HepG2 (cell line): ENCODE measurements at regions not wholly inside any gene's neighbourhood (a gene's known extent, or its start where the extent isn't known, plus 50 kb on each side); places are given as distances from the start of the nearest gene placed in this dataset.

Experiments used
- ATAC-seq: fragments of 200-7000 bp; cut with Tn5 transposase; 3 replicates; pipeline ENCODE4 v1.9.1; 2020; ENCODE audit warnings: mild to moderate bottlenecking, moderate library complexity
- BruUV-seq: library from RNA; stranded (reverse); fragments of 400-500 nt; replicated peaks from 2 replicates; lab custom pipeline; 2021; lab: Mats Ljungman, UMichigan
- CTCF ChIA-PET: fragments of 300-600 bp; formaldehyde crosslinking; extraction: SDS; loops from one replicate; lab custom pipeline; 2021; ENCODE audit warnings: low total read pairs, inconsistent platforms, low intra/inter-chr PET ratio; lab: Yijun Ruan, JAX
- POLR2A ChIA-PET: fragments of 350-600 bp; sonication (Branson Sonifier 250); formaldehyde crosslinking; loops from one replicate; lab custom pipeline; 2020; ENCODE audit warnings: antibody characterized with exemption, inconsistent platforms; lab: Yijun Ruan, JAX
- DNase-seq: peaks from one replicate; pipeline ENCODE4 v3.0.0-alpha.2; 2015; ENCODE audit warnings: low spot score
- FAIRE-seq: peaks from 3 replicates; lab custom pipeline; 2011; peaks lifted over from hg19 to GRCh38; lab: Jason Lieb, UNC
- H2AFZ ChIP-seq: one replicate; pipeline ENCODE4 v1.6.1; 2011; ENCODE audit warnings: low read length, inconsistent platforms
- H3K27ac ChIP-seq: fragments of 300-600 bp; 3 replicates; pipeline ENCODE4 v1.8.0; 2011; ENCODE audit warnings: mixed run types, mild to moderate bottlenecking, mixed read lengths, low read length, inconsistent platforms; ENCODE audit not compliant: insufficient read depth; ENCODE audit errors: extremely low read length
- H3K27me3 ChIP-seq, 2 experiments: fragments of 200-600 bp in 1 of 2; 2 replicates in 1 of 2; 3 replicates in 1 of 2; pipeline versions ENCODE4 v1.6.0 to v1.8.0; 2011; ENCODE audit warnings: low read length in 2 of 2, mild to moderate bottlenecking in 2 of 2, moderate library complexity in 2 of 2, inconsistent platforms in 1 of 2; ENCODE audit not compliant: insufficient read depth in 2 of 2, control insufficient read depth in 1 of 2
- H3K36me3 ChIP-seq, 2 experiments: fragments of 200-600 bp in 1 of 2; replicated peaks in 1 of 2; 2 replicates in 1 of 2; 3 replicates in 1 of 2; pipeline versions ENCODE4 v1.5.1 to v1.8.0; 2011; ENCODE audit warnings: low read length in 2 of 2, inconsistent platforms in 1 of 2; ENCODE audit not compliant: insufficient read depth in 2 of 2, control insufficient read depth in 1 of 2
- H3K4me1 ChIP-seq: 2 replicates; pipeline ENCODE4 v1.5.1; 2012; ENCODE audit warnings: low read length, inconsistent platforms; ENCODE audit not compliant: insufficient read depth
- H3K4me2 ChIP-seq: 2 replicates; pipeline ENCODE4 v1.6.0; 2011; ENCODE audit warnings: low read depth, low read length, inconsistent platforms
- H3K4me3 ChIP-seq, 3 experiments: fragments of 200-600 bp in 1 of 3; sonication (generic), shearing (Covaris generic) in 1 of 3; replicated peaks in 1 of 3; 2 replicates each; pipeline ENCODE4 v1.5.1; 2011 to 2016; ENCODE audit warnings: low read length in 3 of 3, inconsistent platforms in 2 of 3, low read depth in 2 of 3, mild to moderate bottlenecking in 2 of 3, control low read depth in 1 of 3, mixed read lengths in 1 of 3; ENCODE audit not compliant: insufficient read depth in 1 of 3
- H3K79me2 ChIP-seq: one replicate; pipeline ENCODE4 v1.6.1; 2011; ENCODE audit warnings: low read length, inconsistent platforms; ENCODE audit not compliant: insufficient read depth
- H3K9ac ChIP-seq: 2 replicates; pipeline ENCODE4 v1.6.0; 2011; ENCODE audit warnings: mild to moderate bottlenecking, low read depth, low read length, inconsistent platforms; ENCODE audit not compliant: insufficient read depth
- H3K9me3 ChIP-seq: 2 replicates; pipeline ENCODE4 v1.5.1; 2012; ENCODE audit warnings: mild to moderate bottlenecking, low read length
- H4K20me1 ChIP-seq: 2 replicates; pipeline ENCODE4 v1.6.0; 2011; ENCODE audit warnings: inconsistent platforms, mild to moderate bottlenecking, low read length, moderate library complexity; ENCODE audit not compliant: insufficient read depth
- CAMTA2 ChIP-seq: sonication (generic); formaldehyde crosslinking; IDR thresholded peaks from 2 replicates; pipeline ENCODE4 v1.4.0; 2020; ENCODE audit warnings: mild to moderate bottlenecking, missing genetic modification reagents, borderline replicate concordance
- CBX1 ChIP-seq: IDR thresholded peaks from one replicate; pipeline ENCODE4 v1.6.1; 2016; ENCODE audit warnings: antibody characterized with exemption, low read depth
- DR1 ChIP-seq: sonication (generic); formaldehyde crosslinking; IDR thresholded peaks from 2 replicates; pipeline ENCODE4 v1.8.0; 2021; ENCODE audit warnings: mild to moderate bottlenecking, missing genetic modification reagents, inconsistent platforms
- GTF2F1 ChIP-seq: fragments of 150-350 bp; IDR thresholded peaks from 2 replicates; pipeline ENCODE4 v1.6.1; 2014; ENCODE audit warnings: low read length
- HNF1B ChIP-seq: sonication (generic); formaldehyde crosslinking; IDR thresholded peaks from 2 replicates; pipeline ENCODE4 v1.5.1; 2020; ENCODE audit warnings: mild to moderate bottlenecking, moderate library complexity, missing genetic modification reagents
- HOXA9 ChIP-seq: sonication (generic); formaldehyde crosslinking; IDR thresholded peaks from 2 replicates; pipeline ENCODE4 v1.8.1; 2022; ENCODE audit warnings: missing genetic modification reagents, mild to moderate bottlenecking, moderate library complexity, borderline replicate concordance
- IRX3 ChIP-seq: sonication (generic); formaldehyde crosslinking; IDR thresholded peaks from 2 replicates; pipeline ENCODE4 v1.8.1; 2023; ENCODE audit warnings: mild to moderate bottlenecking, low read depth, missing genetic modification reagents, borderline replicate concordance
- JUN ChIP-seq: sonication (generic); formaldehyde crosslinking; IDR thresholded peaks from 2 replicates; pipeline ENCODE4 v1.4.0; 2020; ENCODE audit warnings: mild to moderate bottlenecking, missing genetic modification reagents
- MEIS1 ChIP-seq: sonication (generic); formaldehyde crosslinking; IDR thresholded peaks from 2 replicates; pipeline ENCODE4 v1.9.0; 2021; ENCODE audit warnings: mild to moderate bottlenecking, missing genetic modification reagents, moderate library complexity, borderline replicate concordance
- MTERF4 ChIP-seq: sonication (generic); formaldehyde crosslinking; IDR thresholded peaks from 2 replicates; pipeline ENCODE4 v1.8.0; 2023; ENCODE audit warnings: mild to moderate bottlenecking, missing genetic modification reagents
- NCOR1 ChIP-seq: fragments of 200-600 bp; sonication (generic); IDR thresholded peaks from 2 replicates; pipeline ENCODE4 v1.7.0; 2017; ENCODE audit warnings: antibody characterized with exemption, low read length, borderline replicate concordance
- NR2C2 ChIP-seq: sonication (generic); formaldehyde crosslinking; IDR thresholded peaks from 2 replicates; pipeline ENCODE4 v1.4.0; 2020; ENCODE audit warnings: missing genetic modification reagents, mild to moderate bottlenecking, moderate library complexity, borderline replicate concordance
- PTBP1 ChIP-seq: fragments of 200-400 bp; formaldehyde crosslinking; IDR thresholded peaks from 2 replicates; pipeline ENCODE4 v1.6.1; 2018; ENCODE audit warnings: low read length, low read depth; ENCODE audit not compliant: poor library complexity, severe bottlenecking
- ZKSCAN1 ChIP-seq: fragments of 150-350 bp; IDR thresholded peaks from 2 replicates; pipeline ENCODE4 v1.6.1; 2014; ENCODE audit warnings: low read length
- ZMAT5 ChIP-seq: sonication (generic); formaldehyde crosslinking; IDR thresholded peaks from 2 replicates; pipeline ENCODE4 v1.5.0; 2020; ENCODE audit warnings: mild to moderate bottlenecking, low read depth, missing genetic modification reagents, borderline replicate concordance
- ZNF282 ChIP-seq: fragments of 450-650 bp; IDR thresholded peaks from 2 replicates; pipeline ENCODE4 v1.6.1; 2018; ENCODE audit not compliant: partially characterized antibody
- ZNF326 ChIP-seq: sonication (generic); formaldehyde crosslinking; IDR thresholded peaks from 2 replicates; pipeline ENCODE4 v1.4.0; 2020; ENCODE audit warnings: missing genetic modification reagents, borderline replicate concordance
- ZSCAN20 ChIP-seq: sonication (generic); formaldehyde crosslinking; IDR thresholded peaks from 2 replicates; pipeline ENCODE4 v1.4.0; 2020; ENCODE audit warnings: missing genetic modification reagents, mild to moderate bottlenecking, borderline replicate concordance
- WGBS: methylation state at CpG from one replicate; pipeline ENCODE4 v1.1.6; 2017; ENCODE audit warnings: low lambda C conversion rate; 5-methylcytosine and 5-hydroxymethylcytosine counted together
- in situ Hi-C: cut with HindIII; loops from 2 replicates; pipeline ENCODE4 v1.10.0; 2017; ENCODE audit warnings: low pct_unique_long_range_greater_than_20kb; ENCODE audit not compliant: extremely low pct_ligation_motif_present
- intact Hi-C: fragments of 100-400 bp; cut with micrococcal nuclease; formaldehyde crosslinking; loops from one replicate; pipeline ENCODE4 v1.10.0; 2022; ENCODE audit not compliant: unreplicated experiment

GRCh38 chr15:21267671-21268395, 172.5 kb downstream of the POTEB3 start:
- in situ Hi-C loops = no loop called here
- H3K27me3 ChIP-seq = no peaks in the 10 kb centered on the region
- CTCF ChIA-PET = no interaction called here
- H3K4me1 ChIP-seq = no peaks in the 10 kb centered on the region
- no peak for TF ChIP-seq HOXA9
- TF ChIP-seq MEIS1 = no peak
- no peak for TF ChIP-seq NCOR1
- no peak for TF ChIP-seq ZKSCAN1
- TF ChIP-seq CBX1 = no peak
- no peak for TF ChIP-seq ZNF282
- TF ChIP-seq ZNF326 = no peak
- no peak for TF ChIP-seq JUN (CRISPR knock-in tag)
- no peak for TF ChIP-seq IRX3 (CRISPR knock-in tag)
- no peak for TF ChIP-seq DR1 (CRISPR knock-in tag)
- no peak for TF ChIP-seq HNF1B
- TF ChIP-seq CAMTA2 (CRISPR knock-in tag) = no peak
- no peak for TF ChIP-seq ZSCAN20 (CRISPR knock-in tag)
- TF ChIP-seq GTF2F1 = no peak
- TF ChIP-seq PTBP1 = no peak
- no peak for TF ChIP-seq ZMAT5 (CRISPR knock-in tag)
- no peak for TF ChIP-seq MTERF4 (CRISPR knock-in tag)
- TF ChIP-seq NR2C2 = no peak
- TF ChIP-seq, all 625 proteins: peak for 0
- POLR2A ChIA-PET = no interaction called here
- BruUV-seq = no TSS peak
- no peak for FAIRE-seq
- H4K20me1 ChIP-seq = no peaks in the 10 kb centered on the region
- no peak overlapping the region for H3K4me3 ChIP-seq
- H3K4me2 ChIP-seq = no peak overlapping the region
- H3K27ac ChIP-seq = no peak overlapping the region
- no peak for ATAC-seq
- no peaks in the 10 kb centered on the region for H3K36me3 ChIP-seq
- no peaks in the 10 kb centered on the region for H3K9me3 ChIP-seq
- DNase-seq = no peak
- no peaks in the 10 kb centered on the region for H3K79me2 ChIP-seq
- intact Hi-C loops = no loop called here
- H3K9ac ChIP-seq = no peak overlapping the region
- WGBS = 33% methylated on average over 4 of the region's 4 CpGs
- H2AFZ ChIP-seq = no peak overlapping the region
